ENCODE measurements at regions not wholly inside any gene's neighbourhood (a gene's known extent, or its start where the extent isn't known, plus 50 kb on each side); places are given as distances from the start of the nearest gene placed in this dataset.

DNA sequence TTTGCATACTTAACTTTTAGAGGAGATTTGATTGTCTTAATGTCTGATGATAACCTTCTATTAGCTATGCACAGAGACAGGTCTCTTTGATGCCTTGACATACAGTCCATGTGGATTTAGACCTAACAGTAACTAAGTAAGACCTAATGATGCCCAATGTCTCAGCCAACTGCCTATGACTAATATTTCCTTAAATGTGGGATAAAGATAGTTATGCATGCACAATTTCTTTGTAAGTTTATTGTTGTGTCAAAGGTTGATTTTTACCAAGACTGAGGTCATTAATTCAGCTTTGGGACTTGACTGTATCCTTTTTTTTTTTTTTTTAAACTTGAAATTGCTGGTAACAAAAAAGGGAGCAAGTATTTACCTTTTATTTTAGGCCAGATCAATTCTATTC is 450.0 kb downstream of the HAO1 start:
- H3K79me2 ChIP-seq (ENCODE audit: low read length) = no peaks in the 10 kb centered on the region
- H2AFZ ChIP-seq (ENCODE audit: low read length) = no peak overlapping the region
- no peak overlapping the region for H3K4me3 ChIP-seq (ENCODE audit: low read length)
- H3K36me3 ChIP-seq (replicated peaks; ENCODE audit: insufficient read depth, low read length) = no peaks in the 10 kb centered on the region
- H3K4me1 ChIP-seq (ENCODE audit: low read length) = no peaks in the 10 kb centered on the region
- H3F3A ChIP-seq (ENCODE audit: insufficient read depth, low read length) = no peaks in the 10 kb centered on the region
- no peak overlapping the region for H3K9ac ChIP-seq (ENCODE audit: low read length)
- no peak for TF ChIP-seq EZH2 (optimal IDR thresholded peaks at IDR 0.05; ENCODE audit: low read depth, low read length)
- TF ChIP-seq EZH2phosphoT487 (IDR thresholded peaks at IDR 0.05; ENCODE audit: low read length) = no peak
- TF ChIP-seq, protein P1, sequence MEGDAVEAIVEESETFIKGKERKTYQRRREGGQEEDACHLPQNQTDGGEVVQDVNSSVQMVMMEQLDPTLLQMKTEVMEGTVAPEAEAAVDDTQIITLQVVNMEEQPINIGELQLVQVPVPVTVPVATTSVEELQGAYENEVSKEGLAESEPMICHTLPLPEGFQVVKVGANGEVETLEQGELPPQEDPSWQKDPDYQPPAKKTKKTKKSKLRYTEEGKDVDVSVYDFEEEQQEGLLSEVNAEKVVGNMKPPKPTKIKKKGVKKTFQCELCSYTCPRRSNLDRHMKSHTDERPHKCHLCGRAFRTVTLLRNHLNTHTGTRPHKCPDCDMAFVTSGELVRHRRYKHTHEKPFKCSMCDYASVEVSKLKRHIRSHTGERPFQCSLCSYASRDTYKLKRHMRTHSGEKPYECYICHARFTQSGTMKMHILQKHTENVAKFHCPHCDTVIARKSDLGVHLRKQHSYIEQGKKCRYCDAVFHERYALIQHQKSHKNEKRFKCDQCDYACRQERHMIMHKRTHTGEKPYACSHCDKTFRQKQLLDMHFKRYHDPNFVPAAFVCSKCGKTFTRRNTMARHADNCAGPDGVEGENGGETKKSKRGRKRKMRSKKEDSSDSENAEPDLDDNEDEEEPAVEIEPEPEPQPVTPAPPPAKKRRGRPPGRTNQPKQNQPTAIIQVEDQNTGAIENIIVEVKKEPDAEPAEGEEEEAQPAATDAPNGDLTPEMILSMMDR (IDR thresholded peaks at IDR 0.05; ENCODE audit: low read length) = no peak
- no peaks in the 10 kb centered on the region for H3K9me2 ChIP-seq (replicated peaks; ENCODE audit: insufficient read depth, low read length)
- H3K27me3 ChIP-seq (replicated peaks; ENCODE audit: insufficient read depth, low read length) = no peaks in the 10 kb centered on the region
- H3K4me2 ChIP-seq (ENCODE audit: low read depth, low read length) = no peak overlapping the region
- no peaks in the 10 kb centered on the region for H4K20me1 ChIP-seq (ENCODE audit: insufficient read depth, low read length)
- H3K9me3 ChIP-seq (replicated peaks; ENCODE audit: insufficient read depth, low read length) = no peaks in the 10 kb centered on the region
- no peak for DNase-seq
- H3K27ac ChIP-seq (ENCODE audit: low read length) = no peak overlapping the region

DNA sequence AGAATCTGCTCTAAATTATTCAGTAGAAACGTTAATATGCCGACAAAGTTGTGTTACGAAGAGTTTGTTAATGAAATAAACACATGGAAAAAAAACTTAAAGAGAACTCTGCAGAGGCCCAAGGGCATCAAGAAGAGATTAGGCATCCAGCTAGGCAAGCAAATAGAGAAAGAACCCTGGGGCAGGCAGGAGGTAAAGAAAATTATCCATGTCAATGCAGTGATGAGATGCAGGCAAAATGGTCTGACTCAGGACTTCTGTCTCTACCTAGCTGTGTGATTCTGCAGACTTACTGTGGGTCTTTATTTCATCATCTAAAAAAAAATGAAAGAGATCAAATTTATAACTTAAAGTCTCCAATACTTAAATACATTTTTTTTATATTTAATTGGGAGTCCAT is 448.0 kb downstream of the HAO1 start:
- H3F3A ChIP-seq (ENCODE audit: insufficient read depth, low read length) = no peaks in the 10 kb centered on the region
- H2AFZ ChIP-seq (ENCODE audit: low read length) = no peak overlapping the region
- H3K4me2 ChIP-seq (ENCODE audit: low read depth, low read length) = no peak overlapping the region
- no peak overlapping the region for H3K27ac ChIP-seq (ENCODE audit: low read length)
- no peaks in the 10 kb centered on the region for H3K9me3 ChIP-seq (replicated peaks; ENCODE audit: insufficient read depth, low read length)
- no peak overlapping the region for H3K4me3 ChIP-seq (ENCODE audit: low read length)
- H3K79me2 ChIP-seq (ENCODE audit: low read length) = no peaks in the 10 kb centered on the region
- no peaks in the 10 kb centered on the region for H3K36me3 ChIP-seq (replicated peaks; ENCODE audit: insufficient read depth, low read length)
- no peaks in the 10 kb centered on the region for H3K9me2 ChIP-seq (replicated peaks; ENCODE audit: insufficient read depth, low read length)
- H3K9ac ChIP-seq (ENCODE audit: low read length) = no peak overlapping the region
- TF ChIP-seq, protein P1 (IDR thresholded peaks at IDR 0.05; ENCODE audit: low read length) = no peak
- TF ChIP-seq EZH2phosphoT487 (IDR thresholded peaks at IDR 0.05; ENCODE audit: low read length) (no peak), EZH2 (optimal IDR thresholded peaks at IDR 0.05; ENCODE audit: low read depth, low read length) (no peak)
- no peak for DNase-seq
- H4K20me1 ChIP-seq (ENCODE audit: insufficient read depth, low read length) = no peaks in the 10 kb centered on the region
- no peaks in the 10 kb centered on the region for H3K4me1 ChIP-seq (ENCODE audit: low read length)
- no peaks in the 10 kb centered on the region for H3K27me3 ChIP-seq (replicated peaks; ENCODE audit: insufficient read depth, low read length)

DNA sequence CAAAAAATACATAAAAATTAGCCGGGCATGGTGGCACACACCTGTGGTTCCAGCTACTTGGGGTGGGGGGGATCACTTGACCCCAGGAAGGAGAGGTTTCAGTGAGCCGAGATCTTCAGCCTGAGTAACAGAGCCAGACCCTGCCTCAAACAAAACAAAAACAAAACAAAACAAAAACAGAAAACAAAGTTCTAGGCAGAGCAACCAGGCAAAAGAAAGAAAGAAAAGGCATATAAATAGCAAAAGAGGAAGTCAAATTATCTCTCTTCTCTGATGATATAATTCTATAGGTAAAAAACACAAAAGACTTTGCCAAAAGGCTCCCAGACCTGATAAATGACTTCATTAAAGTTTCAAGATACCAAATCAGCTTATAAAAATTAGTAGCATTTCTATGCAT is 446.9 kb downstream of the HAO1 start:
- no peaks in the 10 kb centered on the region for H3K79me2 ChIP-seq (ENCODE audit: low read length)
- H3K9me2 ChIP-seq (replicated peaks; ENCODE audit: insufficient read depth, low read length) = no peaks in the 10 kb centered on the region
- no peaks in the 10 kb centered on the region for H3K4me1 ChIP-seq (ENCODE audit: low read length)
- no peak overlapping the region for H3K27ac ChIP-seq (ENCODE audit: low read length)
- no peaks in the 10 kb centered on the region for H4K20me1 ChIP-seq (ENCODE audit: insufficient read depth, low read length)
- no peaks in the 10 kb centered on the region for H3K9me3 ChIP-seq (replicated peaks; ENCODE audit: insufficient read depth, low read length)
- no peaks in the 10 kb centered on the region for H3K27me3 ChIP-seq (replicated peaks; ENCODE audit: insufficient read depth, low read length)
- no peak overlapping the region for H3K4me3 ChIP-seq (ENCODE audit: low read length)
- no peak overlapping the region for H3K9ac ChIP-seq (ENCODE audit: low read length)
- H3K36me3 ChIP-seq (replicated peaks; ENCODE audit: insufficient read depth, low read length) = no peaks in the 10 kb centered on the region
- H3K4me2 ChIP-seq (ENCODE audit: low read depth, low read length) = peak overlapping the region; percentile 15; the same call in 1 of the 2 replicates
- TF ChIP-seq EZH2 (optimal IDR thresholded peaks at IDR 0.05; ENCODE audit: low read depth, low read length) (no peak), EZH2phosphoT487 (IDR thresholded peaks at IDR 0.05; ENCODE audit: low read length) (no peak)
- TF ChIP-seq, protein P1 (IDR thresholded peaks at IDR 0.05; ENCODE audit: low read length) = no peak
- no peak for DNase-seq
- H2AFZ ChIP-seq (ENCODE audit: low read length) = no peak overlapping the region
- no peaks in the 10 kb centered on the region for H3F3A ChIP-seq (ENCODE audit: insufficient read depth, low read length)
